SIG-M5 treated with dmso at 0.1 percent for 504 hours (cell line): ENCODE measurements at regions not wholly inside any gene's neighbourhood (a gene's known extent, or its start where the extent isn't known, plus 50 kb on each side); places are given as distances from the start of the nearest gene placed in this dataset.
"Not testable (repeated sequence)": the region's sequence is repeated elsewhere in the genome, so short reads cannot be mapped to it uniquely, and the experiment has no call there.

ENCODE experiments used
- DNase-seq: peaks from one replicate; lab custom pipeline; 2025; ENCODE audit not compliant: unreplicated experiment; lab: John Stamatoyannopoulos, UW

DNA sequence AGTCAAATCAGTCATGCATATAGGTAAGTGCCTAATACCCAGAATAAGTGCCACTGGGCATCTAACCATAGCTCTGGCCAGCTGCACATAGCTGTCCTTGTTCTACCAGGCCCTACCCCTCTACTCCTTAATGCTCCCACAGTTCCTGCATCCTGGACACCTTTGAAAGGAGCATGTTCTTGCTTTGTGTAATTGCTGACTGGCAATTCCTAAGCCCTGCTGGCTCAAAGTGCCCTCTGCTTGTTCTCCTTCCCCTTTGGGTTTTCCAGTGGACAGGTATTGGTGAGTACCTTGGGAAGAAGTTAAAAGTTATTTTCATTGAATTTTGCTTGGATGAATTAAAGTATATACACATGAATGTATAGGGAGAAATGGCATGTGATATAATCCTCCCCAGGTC is 516.4 kb downstream of the ETNK1 start:
- no peak for DNase-seq

DNA sequence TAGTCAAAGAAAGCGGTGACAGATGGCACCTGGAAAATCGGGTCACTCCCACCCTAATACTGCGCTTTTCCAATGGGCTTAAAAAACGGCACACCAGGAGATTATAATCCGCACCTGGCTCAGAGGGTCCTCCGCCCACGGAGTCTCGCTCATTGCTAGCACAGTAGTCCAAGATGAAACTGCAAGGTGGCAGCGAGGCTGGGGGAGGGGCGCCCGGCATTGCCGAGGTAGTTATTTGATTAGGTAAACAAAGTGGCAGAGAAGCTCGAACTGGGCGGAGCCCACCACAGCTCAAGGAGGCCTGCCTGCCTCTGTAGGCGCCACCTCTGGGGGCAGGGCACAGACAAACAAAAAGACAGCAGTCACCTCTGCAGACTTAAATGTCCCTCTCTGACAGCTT is 521.1 kb downstream of the ETNK1 start:
- DNase-seq, result not testable (repeated sequence)

DNA sequence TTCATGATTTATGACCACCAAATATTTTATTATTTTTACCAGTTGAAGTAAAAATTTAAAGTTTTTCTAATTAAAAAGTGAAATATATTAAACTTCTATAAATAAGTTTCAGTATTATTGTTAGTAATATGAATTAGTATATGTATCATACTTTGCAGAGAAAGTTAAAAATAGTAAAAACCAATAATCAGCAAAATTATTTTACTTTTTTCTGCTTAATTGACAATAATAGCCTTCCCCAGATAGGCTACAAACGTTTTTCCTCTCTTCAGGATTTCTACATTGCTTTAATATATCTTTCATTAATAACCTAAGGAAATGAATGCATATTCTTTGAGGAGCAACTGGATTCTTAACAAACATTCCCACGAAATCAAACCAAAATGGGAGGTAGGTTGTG is 543.5 kb downstream of the ETNK1 start:
- no peak for DNase-seq

DNA sequence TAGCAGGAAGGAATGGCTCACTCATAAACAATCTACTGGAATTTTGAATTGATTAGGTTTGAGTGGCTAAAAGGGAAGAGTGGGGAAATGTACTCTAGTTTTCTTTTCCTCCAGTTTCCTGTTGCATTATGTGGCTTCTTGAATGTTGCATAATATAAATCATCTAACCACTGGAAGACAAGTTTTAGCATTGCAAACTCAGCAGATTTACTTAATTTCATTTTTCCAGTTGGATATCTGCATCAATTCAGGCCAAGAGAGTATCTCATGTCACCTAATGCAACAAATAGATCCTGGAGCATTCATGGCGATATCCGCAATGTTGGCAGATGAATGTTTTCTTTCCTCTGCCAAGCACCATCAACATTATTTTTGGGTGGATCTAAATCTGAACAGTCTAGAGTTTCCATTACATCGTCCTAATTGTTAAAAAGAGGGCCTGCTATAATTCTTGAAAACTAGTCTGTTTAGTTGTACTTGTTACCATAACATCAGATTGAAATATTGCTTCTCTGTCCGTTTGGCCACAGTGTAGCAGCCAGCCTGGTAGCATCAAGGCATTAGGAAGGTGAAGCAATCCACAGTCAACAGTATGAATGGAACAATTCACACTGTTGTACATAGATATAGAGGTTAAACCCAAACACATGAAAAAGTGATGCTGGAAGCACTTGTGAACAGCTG is 544.2 kb downstream of the ETNK1 start:
- no peak for DNase-seq

DNA sequence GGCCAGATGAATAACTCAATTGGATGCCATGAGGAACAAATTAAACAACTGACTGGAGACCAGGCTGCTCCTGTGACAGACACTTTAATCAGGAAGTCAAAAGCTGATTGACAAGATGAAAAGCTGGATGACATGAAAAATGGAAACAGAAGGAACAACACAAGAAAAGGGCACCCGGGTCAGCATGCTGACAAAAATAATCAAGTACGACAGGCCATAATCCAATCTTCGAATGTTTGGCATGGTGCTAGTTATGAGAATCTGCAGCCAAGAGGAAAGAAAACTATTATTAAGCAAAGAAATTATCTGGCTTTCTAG is 544.7 kb downstream of the ETNK1 start:
- no peak for DNase-seq

DNA sequence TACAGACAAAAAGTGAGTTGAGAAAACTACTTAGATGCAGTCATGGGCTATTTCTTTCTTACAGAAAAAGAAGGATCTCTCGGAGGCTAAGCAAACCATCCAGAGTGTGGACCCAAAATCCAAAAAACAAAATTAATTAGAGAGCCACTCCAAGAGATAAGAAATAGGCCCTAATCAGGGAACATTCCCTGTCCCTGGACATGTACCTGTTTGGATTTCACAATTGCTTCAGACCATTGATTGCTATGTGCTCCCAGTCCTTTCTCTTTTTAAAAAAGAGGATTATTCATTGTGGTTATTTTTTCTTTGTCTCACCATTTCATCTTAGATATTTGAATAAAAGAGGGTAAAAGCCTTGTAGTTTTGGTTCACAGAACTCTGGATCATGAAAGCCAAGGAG is 549.9 kb downstream of the ETNK1 start:
- no peak for DNase-seq

DNA sequence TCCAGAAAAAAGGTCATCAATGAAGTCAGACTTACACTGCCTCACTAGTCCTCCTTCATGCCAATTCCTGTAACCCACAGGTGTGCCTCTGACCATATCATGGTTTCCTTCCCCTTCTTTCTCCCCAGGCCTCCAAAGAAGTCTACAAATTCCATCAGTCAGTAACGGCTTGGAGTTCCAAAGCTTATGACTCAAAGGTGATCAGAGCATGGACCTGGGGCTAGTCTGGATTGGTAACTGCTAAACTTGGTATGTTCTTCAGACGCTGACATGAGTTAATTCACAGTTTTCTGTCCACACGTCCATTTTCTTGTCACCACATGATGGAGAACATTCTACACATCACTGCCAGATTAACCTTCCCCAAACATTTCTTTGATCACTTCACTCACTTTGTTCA is 560.4 kb downstream of the ETNK1 start:
- no peak for DNase-seq

DNA sequence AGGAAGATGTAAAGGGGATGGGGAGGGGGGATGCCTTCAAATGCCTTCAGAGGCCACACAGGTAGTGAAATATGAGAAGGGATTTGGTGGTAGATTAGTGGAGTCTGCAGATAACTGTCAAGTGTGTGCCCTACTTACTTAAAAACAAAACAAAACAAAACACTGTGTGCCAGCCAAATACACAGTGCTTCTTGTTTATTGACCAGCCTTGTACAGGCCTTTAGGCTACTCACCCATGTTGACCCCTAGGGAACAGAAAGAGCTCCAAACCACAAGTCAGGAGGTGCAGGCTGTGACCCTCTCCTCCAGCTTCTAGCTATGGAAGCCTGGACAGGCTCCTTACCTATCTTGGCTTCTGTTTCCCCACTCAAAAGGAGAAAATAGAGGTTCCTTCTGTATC is 562.0 kb downstream of the ETNK1 start:
- no peak for DNase-seq

DNA sequence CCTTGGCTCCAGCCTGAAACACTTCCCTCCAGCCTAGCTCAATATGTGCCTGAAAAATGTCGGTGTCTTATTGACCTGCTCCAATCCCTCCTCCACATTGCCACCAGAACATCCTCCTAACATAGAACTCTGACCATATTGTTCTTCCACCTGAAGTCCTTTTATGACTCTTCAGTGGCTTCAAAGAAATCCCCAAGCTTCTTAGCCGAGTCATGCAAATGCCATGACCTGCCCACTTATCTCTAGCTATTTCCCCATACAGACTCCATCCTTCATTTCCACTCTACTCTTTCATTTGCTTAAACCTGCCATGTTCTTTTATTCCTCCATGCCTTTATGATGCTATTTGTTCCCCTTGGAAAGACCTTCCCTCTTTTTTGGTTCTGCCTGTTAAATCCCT is 568.6 kb downstream of the ETNK1 start:
- DNase-seq, result no peak

DNA sequence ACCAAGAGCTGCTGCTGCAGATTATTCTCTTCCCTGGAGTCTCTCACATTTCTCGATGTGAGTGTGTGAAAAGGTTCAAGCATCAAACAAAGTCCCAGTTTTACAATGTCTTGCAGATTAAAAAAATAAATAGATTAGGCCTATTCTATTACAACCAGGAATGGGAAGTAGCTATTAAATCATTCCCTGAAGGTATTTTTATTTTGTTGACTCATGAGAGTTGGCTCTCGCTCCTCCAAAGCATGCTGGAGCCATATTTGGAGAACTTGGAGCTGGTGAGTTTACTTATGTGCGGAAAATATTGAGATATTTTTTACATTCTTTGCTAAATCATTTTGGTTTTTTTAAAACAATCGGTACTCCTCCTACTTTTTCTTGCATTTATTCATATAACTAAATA is 572.3 kb downstream of the ETNK1 start:
- no peak for DNase-seq

DNA sequence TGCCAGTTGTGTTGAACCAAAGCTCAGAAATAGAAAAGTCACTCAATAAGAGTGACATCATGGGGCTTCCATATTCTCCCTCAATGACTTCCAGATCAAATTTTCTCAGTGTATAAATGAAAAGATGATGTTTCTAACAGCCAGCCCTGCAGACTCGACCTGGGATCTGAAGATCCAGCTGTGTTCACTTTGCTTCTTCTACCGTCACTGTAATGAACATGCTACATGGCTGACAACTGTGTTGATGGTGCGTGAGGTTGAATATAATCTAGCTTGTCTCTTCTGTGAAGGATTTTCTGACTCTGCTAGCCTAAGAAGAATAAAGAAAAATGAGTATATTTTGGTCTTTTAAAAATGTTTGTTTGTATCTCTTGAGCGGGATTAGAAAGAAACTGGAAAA is 577.8 kb downstream of the ETNK1 start:
- DNase-seq, result no peak

DNA sequence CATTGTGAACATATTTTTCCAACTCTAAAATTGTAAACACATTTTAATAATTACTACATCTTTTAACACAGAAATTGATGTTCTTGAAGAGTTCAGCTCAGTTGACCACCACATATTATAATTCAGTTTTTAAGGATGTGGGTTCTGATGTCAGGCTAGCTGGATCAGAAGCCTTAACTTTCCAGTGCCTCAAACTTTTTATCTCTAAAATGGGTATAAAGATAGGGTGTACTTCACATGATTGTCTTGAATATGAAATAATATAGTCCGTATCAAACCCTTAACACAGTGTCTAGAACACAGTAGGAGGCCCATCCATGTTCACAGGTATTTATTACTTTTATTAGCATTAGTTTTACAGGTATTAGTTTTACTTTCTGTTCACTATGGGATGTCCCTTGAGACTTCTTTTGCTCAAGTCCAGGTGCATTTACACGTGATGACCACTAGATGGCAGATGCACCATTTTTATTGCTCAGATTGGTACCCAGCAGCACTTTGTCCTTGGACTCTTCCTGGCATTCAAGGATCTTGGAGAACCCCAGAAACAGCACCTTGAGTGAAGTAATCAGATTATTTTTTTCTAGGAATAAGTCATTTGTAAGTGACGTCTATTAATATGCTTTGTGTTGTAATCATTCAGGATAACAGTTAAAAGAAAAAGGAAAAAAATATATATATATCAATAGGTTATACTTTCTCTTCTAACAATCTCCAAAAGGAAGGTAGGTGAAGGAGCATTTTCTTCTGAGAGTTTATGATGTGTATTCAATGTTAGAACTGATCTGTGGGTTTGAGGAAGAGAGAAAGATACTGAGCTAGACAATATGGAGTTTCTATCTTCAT is 580.2 kb downstream of the ETNK1 start:
- peak; percentile 51 for DNase-seq

DNA sequence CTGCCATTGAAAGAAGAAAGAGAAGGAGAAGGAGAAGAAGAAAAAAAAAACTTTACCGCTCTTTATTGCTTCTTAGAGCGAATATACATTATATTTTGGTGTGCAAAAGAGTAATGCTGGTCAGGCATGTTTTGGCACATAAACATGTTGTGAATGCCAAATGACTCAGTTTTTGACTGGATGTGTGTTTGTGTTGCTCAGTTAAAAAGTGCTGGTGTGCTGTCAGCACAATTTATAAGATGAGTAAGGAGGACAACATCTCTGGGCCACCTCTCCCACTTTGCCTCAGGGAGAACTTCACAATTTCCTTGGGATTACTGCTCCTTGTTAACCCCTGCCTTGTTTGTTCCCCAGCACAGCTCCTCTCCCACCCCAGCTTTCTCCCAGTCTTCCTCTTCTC is 584.8 kb downstream of the ETNK1 start:
- no peak for DNase-seq

DNA sequence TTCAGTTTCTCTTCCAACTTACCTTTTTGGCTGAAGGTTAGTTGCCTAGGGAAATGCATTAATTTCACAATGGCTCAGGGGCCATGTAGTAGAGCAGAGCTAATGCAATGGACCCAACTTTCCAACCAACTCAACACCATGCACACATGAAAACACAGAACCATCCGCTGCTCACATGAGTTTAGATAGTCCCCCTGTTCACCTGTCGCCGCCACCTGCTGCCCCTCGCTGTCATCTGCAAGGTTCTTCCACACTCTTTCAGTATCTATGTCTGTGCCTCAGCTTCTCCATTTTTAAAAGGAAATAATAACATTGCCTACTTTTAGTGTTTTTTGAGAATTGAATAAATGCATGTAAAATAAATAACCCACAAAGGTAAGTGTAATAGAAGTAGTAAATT is 585.6 kb downstream of the ETNK1 start:
- no peak for DNase-seq

DNA sequence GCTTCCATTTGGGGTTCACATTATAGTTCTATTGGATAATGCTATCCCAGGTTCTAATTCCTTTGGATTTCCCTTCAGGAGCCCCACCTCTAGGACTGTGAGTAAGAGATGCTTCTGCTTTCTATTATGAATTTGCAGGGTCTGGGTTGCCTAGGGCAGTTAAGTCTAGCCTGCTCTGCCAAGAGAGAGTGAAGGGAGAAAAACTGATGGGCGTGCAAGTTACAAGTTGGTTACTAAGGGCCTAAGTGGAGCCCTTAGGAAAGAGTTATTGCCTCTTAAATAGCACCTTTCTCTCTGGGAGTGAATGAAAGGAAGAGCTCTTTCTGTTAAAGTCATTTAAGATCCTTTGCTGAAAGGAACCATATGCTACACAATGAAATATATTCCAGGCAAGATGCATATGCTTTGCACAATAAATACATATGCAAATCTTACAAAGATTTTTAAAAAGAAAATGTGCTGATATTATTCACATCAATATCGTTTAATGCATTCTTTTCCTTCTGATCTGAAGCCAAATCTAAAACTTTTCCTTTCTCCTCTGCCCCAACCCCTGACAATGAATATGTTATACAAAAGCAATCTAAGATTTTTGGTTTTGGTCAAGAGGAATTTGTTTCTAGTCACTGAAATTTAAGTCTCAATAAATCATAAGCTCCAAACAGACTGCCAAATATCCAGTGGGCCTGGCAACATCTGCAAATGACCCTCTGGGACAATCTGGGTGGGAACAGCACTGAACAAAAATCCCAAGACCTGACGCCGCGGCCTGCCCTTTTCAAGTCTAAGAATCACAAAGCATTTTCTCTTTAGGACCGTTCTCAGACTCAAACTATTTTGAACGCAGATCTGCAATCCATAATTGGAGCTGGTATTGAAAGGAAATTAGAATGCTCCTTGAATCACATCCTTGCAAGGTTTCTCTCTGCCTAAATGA is 586.7 kb downstream of the ETNK1 start:
- DNase-seq, result no peak

DNA sequence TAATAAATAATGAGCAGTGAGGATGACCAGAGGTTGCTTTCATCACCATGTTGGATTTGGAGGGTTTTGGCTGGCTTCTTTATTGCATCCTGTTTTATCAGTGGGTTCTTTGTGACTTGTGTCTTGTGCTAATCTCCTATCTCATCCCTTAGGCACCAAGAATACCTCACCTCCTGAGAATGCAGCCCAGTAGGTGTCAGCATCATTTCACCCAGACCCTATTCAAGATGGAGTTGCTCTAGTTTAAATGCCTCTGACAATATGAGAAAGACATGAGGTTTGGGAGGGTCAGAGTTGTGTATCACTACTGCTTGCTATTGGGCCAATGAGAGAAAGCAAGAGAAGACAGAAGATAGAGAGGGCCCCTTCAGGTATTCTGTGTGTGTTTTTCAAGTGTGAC is 592.2 kb downstream of the ETNK1 start:
- no peak for DNase-seq

DNA sequence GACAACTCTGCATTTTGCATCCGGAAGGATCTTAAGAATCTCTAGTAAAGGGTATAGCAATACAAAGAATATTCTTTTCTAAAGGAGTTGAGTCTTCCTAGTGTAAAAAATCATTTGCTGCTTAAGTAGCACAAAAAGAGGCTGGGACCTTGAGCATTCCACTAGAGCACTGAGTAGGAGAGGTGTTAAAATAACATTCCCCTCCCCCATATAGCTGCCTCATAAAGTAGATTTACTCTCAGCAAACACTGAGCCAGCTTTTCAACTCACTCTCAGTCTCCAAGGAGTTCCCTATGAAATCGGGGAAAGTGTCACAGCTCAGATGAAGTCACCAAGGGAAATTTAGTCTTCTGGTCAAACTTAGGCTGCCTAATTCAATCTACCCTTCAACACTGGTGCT is 592.7 kb downstream of the ETNK1 start:
- no peak for DNase-seq

DNA sequence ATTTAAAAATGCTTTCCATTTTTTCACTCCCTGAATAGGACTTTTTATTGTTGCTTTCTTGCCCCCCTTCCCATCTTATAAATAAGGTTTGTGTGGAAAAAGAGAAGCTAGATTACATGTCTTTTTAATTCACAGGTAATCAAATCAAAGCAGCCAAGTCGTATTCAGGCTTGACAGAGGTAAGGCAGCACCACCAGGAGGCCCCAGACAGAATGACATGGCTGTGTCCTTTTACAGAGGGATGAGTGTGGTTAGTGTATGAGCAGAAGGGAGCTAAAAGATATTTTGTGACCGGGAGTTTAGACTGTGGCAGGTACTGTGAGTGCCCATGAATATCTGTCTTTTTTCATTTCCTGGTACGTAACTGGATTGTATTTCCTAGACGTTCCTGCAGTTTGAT is 596.1 kb downstream of the ETNK1 start:
- no peak for DNase-seq

DNA sequence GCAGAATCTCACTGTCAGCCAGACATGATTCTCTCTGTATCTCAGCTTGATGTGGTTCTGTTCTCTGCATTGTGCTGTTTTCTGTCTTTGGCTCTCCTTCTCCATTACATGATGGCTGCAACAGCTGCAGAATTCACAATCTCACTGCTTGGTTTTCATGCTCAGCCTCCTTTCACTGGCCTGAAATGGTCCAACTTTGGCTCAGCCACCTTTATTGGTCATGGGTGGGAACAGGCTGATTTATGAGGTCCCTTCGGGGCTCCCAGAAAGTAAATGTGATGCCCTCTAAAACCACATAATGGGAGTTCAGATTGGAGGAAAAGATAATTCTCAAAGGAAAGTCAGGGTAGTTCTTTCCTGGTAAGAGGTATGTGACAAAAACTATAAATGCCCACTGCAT is 597.0 kb downstream of the ETNK1 start:
- no peak for DNase-seq

DNA sequence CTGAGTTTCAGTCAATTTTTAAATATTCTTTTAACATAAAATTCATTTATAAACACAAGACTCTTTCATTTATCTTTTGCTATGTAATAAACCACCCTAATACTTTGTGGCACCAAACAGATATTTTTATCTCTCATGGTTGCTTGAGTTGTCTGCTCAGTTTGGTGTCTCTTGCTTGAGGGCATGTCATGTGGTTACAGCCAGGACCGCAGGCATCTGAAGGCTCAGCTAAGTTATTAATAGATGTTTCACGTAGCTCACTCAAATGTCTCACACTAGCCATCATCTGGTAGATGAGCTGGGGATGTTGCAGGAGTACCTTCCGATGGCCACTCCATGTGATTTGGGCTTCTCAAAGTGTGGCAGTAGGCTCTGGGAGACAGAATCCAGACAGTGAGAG is 597.8 kb downstream of the ETNK1 start:
- DNase-seq, result no peak

DNA sequence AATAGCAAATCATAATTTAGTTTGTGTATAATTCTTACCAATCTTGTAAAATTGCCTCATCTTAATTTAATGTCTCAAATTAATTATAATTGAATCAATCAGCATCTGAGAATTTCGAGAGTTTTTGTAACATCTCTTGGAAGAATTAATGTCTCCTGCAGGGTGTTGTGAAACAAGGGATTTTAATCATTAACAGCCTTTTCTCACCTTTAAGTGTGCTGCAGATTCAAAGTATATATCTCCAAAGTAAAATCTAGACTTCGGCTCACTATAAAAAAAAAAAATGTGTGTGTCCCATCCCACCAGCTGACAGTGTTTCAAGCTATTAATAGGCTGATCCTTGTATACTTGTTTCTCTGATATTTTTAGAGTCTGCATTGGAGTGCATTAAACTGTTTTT is 603.1 kb downstream of the ETNK1 start:
- no peak for DNase-seq

DNA sequence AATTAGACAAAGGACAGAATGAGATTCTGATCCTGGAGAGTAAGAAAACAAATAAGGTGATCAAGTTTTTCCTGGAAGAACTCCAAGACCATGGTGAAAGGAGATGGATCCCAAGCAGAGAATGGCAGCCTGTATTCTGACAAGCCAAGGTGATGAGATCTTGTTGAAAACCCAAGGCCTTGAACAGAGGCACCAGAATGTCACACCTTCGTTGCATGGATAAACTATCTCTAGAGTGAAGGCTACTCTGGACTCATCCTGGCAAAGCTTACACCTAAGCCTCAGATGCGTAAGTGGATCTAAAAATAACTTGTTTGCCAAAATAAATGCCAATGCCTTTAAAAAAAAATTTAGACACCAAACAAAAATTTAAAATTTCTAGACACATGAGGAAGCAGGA is 605.9 kb downstream of the ETNK1 start:
- DNase-seq, result no peak
